HEK293T (cell line): ENCODE measurements at regions not wholly inside any gene's neighbourhood (a gene's known extent, or its start where the extent isn't known, plus 50 kb on each side); places are given as distances from the start of the nearest gene placed in this dataset.

Experiments
- CTCF ChIA-PET: fragments of 350-600 bp; formaldehyde crosslinking; extraction: SDS; loops from one replicate; lab custom pipeline; 2021; ENCODE audit warnings: antibody characterized with exemption, inconsistent platforms; lab: Yijun Ruan, JAX
- POLR2A ChIA-PET: fragments of 350-600 bp; formaldehyde crosslinking; extraction: SDS; loops from one replicate; lab custom pipeline; 2020; ENCODE audit warnings: antibody characterized with exemption, inconsistent platforms; lab: Yijun Ruan, JAX
- DNase-seq: peaks from one replicate; pipeline ENCODE4 v3.0.0; 2012; ENCODE audit warnings: mixed read lengths; ENCODE audit errors: extremely low spot score
- ARNT ChIP-seq: fragments of 450-650 bp; IDR thresholded peaks from 2 replicates; pipeline ENCODE4 v1.6.1; 2017; ENCODE audit warnings: mild to moderate bottlenecking
- BHLHE40 ChIP-seq: fragments of 450-650 bp; IDR thresholded peaks from 2 replicates; pipeline ENCODE4 v1.6.1; 2016; ENCODE audit warnings: mild to moderate bottlenecking, moderate library complexity, borderline replicate concordance
- CTBP1 ChIP-seq: fragments of 450-650 bp; IDR thresholded peaks from 2 replicates; pipeline ENCODE4 v1.6.1; 2016; ENCODE audit warnings: borderline replicate concordance
- ELF4 ChIP-seq: fragments of 450-650 bp; IDR thresholded peaks from 2 replicates; pipeline ENCODE4 v1.6.1; 2017; ENCODE audit warnings: antibody characterized with exemption
- FOXA1 ChIP-seq: fragments of 450-650 bp; IDR thresholded peaks from 2 replicates; pipeline ENCODE4 v1.6.1; 2016; ENCODE audit warnings: mild to moderate bottlenecking
- FOXK2 ChIP-seq: fragments of 450-650 bp; IDR thresholded peaks from 2 replicates; pipeline ENCODE4 v1.6.1; 2016; ENCODE audit warnings: mild to moderate bottlenecking
- FOXM1 ChIP-seq: fragments of 450-650 bp; IDR thresholded peaks from 2 replicates; pipeline ENCODE4 v1.6.1; 2017; ENCODE audit warnings: mild to moderate bottlenecking, borderline replicate concordance
- HDGF ChIP-seq: fragments of 450-650 bp; IDR thresholded peaks from 2 replicates; pipeline ENCODE4 v1.6.1; 2017; ENCODE audit warnings: antibody characterized with exemption, borderline replicate concordance
- L3MBTL2 ChIP-seq: fragments of 450-650 bp; conservative IDR thresholded peaks from 2 replicates; pipeline ENCODE4 v1.6.1; 2016; ENCODE audit warnings: mild to moderate bottlenecking
- LEF1 ChIP-seq: fragments of 450-650 bp; IDR thresholded peaks from 2 replicates; pipeline ENCODE4 v1.6.1; 2017; ENCODE audit warnings: mild to moderate bottlenecking, borderline replicate concordance
- NFRKB ChIP-seq: fragments of 450-650 bp; IDR thresholded peaks from 2 replicates; pipeline ENCODE4 v1.6.1; 2016; ENCODE audit warnings: mild to moderate bottlenecking, moderate library complexity
- PKNOX1 ChIP-seq: fragments of 450-650 bp; IDR thresholded peaks from 2 replicates; pipeline ENCODE4 v1.6.1; 2016
- SP1 ChIP-seq: fragments of 450-650 bp; IDR thresholded peaks from 2 replicates; pipeline ENCODE4 v1.6.1; 2017
- SUZ12 ChIP-seq: fragments of 450-650 bp; IDR thresholded peaks from 2 replicates; pipeline ENCODE4 v1.6.1; 2016; ENCODE audit warnings: mild to moderate bottlenecking
- TARDBP ChIP-seq: fragments of 450-650 bp; IDR thresholded peaks from 2 replicates; pipeline ENCODE4 v1.6.1; 2016
- ZNF384 ChIP-seq: fragments of 450-650 bp; IDR thresholded peaks from 2 replicates; pipeline ENCODE4 v1.6.1; 2016

GRCh38 chr1:199792874-199793273, 234.6 kb upstream of the NR5A2 start:
- ChIA-PET CTCF (no interaction called here), POLR2A (no interaction called here)
- DNase-seq: no peak
- TF ChIP-seq TARDBP (no peak), ZNF384 (no peak), NFRKB (no peak), SUZ12 (no peak)

GRCh38 chr1:199794105-199794863, 233.2 kb upstream of the NR5A2 start:
- no peak for DNase-seq
- POLR2A ChIA-PET: no interaction called here
- CTCF ChIA-PET: interaction anchor here (0.8 kb wide), 1 partner anchor 10 kb away, joined by 3 read pairs; no protein-coding TSS in a partner anchor

GRCh38 chr1:199799116-199799515, 228.4 kb upstream of the NR5A2 start:
- CTCF ChIA-PET: no interaction called here

More at GRCh38 chr1:199794105-199794863, 233.2 kb upstream of the NR5A2 start:
- TF ChIP-seq PKNOX1: no peak
- TF ChIP-seq FOXA1: no peak
- no peak for TF ChIP-seq TARDBP
- TF ChIP-seq ZNF384: no peak
- TF ChIP-seq SUZ12: no peak
- no peak for TF ChIP-seq LEF1

GRCh38 chr1:199804526-199804925, 223.0 kb upstream of the NR5A2 start:
- no peak for TF ChIP-seq SUZ12
- TF ChIP-seq FOXM1: no peak
- no peak for TF ChIP-seq FOXA1
- no peak for TF ChIP-seq HDGF
- no peak for DNase-seq
- CTCF ChIA-PET: interaction anchor here (1.4 kb wide), 1 partner anchor 10 kb away, joined by 3 read pairs; no protein-coding TSS in a partner anchor
- POLR2A ChIA-PET: no interaction called here

More at GRCh38 chr1:199799116-199799515, 228.4 kb upstream of the NR5A2 start:
- DNase-seq: no peak
- TF ChIP-seq ELF4: no peak
- no peak for TF ChIP-seq TARDBP
- TF ChIP-seq BHLHE40: no peak
- TF ChIP-seq PKNOX1: no peak
- no peak for TF ChIP-seq L3MBTL2
- TF ChIP-seq ARNT: no peak
- no peak for TF ChIP-seq ZNF384
- TF ChIP-seq CTBP1: no peak
- TF ChIP-seq FOXK2: no peak
- TF ChIP-seq NFRKB: no peak
- TF ChIP-seq FOXA1: no peak
- no peak for TF ChIP-seq SUZ12
- TF ChIP-seq HDGF: no peak
- POLR2A ChIA-PET: no interaction called here

GRCh38 chr1:199808110-199808870, 219.2 kb upstream of the NR5A2 start:
- CTCF ChIA-PET: no interaction called here

GRCh38 chr1:199809311-199809710, 218.2 kb upstream of the NR5A2 start:
- POLR2A ChIA-PET: no interaction called here
- no peak for TF ChIP-seq BHLHE40
- no peak for TF ChIP-seq NFRKB
- TF ChIP-seq ZNF384: no peak
- no peak for TF ChIP-seq L3MBTL2
- TF ChIP-seq TARDBP: no peak
- TF ChIP-seq ARNT: no peak
- no peak for TF ChIP-seq FOXK2
- TF ChIP-seq LEF1: no peak
- TF ChIP-seq FOXM1: no peak
- no peak for TF ChIP-seq HDGF
- no peak for TF ChIP-seq FOXA1
- no peak for TF ChIP-seq ELF4
- no peak for TF ChIP-seq SP1
- no peak for TF ChIP-seq SUZ12
- no peak for TF ChIP-seq CTBP1
- CTCF ChIA-PET: no interaction called here
- no peak for DNase-seq

More at GRCh38 chr1:199808110-199808870, 219.2 kb upstream of the NR5A2 start:
- TF ChIP-seq FOXK2: no peak
- no peak for TF ChIP-seq L3MBTL2
- no peak for TF ChIP-seq HDGF
- DNase-seq: no peak
- POLR2A ChIA-PET: no interaction called here

- DNase-seq: no peak
- ChIA-PET POLR2A (no interaction called here), CTCF (no interaction called here)
- TF ChIP-seq NFRKB: no peak
- no peak for TF ChIP-seq SP1
- no peak for TF ChIP-seq FOXM1
- no peak for TF ChIP-seq TARDBP
- TF ChIP-seq L3MBTL2: no peak
- TF ChIP-seq LEF1: no peak
- TF ChIP-seq FOXA1: no peak
- TF ChIP-seq ARNT: no peak
- no peak for TF ChIP-seq BHLHE40
- TF ChIP-seq ZNF384: no peak
- TF ChIP-seq HDGF: no peak
- no peak for TF ChIP-seq PKNOX1
- TF ChIP-seq SUZ12: no peak
- TF ChIP-seq FOXK2: no peak
- no peak for TF ChIP-seq ELF4
- TF ChIP-seq CTBP1: no peak
Measured at GRCh38 chr1:199811163-199811562, 216.3 kb upstream of the NR5A2 start.
